ENCODE measurements at regions not wholly inside any gene's neighbourhood (a gene's known extent, or its start where the extent isn't known, plus 50 kb on each side); places are given as distances from the start of the nearest gene placed in this dataset.

- no peak for TF ChIP-seq CTCF (IDR thresholded peaks at IDR 0.05; ENCODE audit: low read depth, low read length, missing input control)
- no peak for TF ChIP-seq EGR1 (IDR thresholded peaks at IDR 0.05; ENCODE audit: low read depth in 2 of 2)
- no peak for TF ChIP-seq RAD21 (IDR thresholded peaks at IDR 0.05)
- TF ChIP-seq MAX (IDR thresholded peaks at IDR 0.05) = no peak
- TF ChIP-seq TAF1 (conservative IDR thresholded peaks at IDR 0.05) = no peak
- TF ChIP-seq SP1 (IDR thresholded peaks at IDR 0.05) = no peak
Measured at GRCh38 chr5:155733935-155734334, 593.0 kb upstream of the SGCD start.

Data from liver (tissue), 3 donors.